ENCODE measurements at regions not wholly inside any gene's neighbourhood (a gene's known extent, or its start where the extent isn't known, plus 50 kb on each side); places are given as distances from the start of the nearest gene placed in this dataset.
"Not testable (repeated sequence)": the region's sequence is repeated elsewhere in the genome, so short reads cannot be mapped to it uniquely, and the experiment has no call there.

GRCh38 chr6:62819640-62820039 is 391.6 kb upstream of the FKBP1C start:
- intact Hi-C loops (cut with DNase I; ENCODE audit: low total_unique reads), result no loop called here
- 72 to 76% methylated on average over 2 of the region's 2 CpGs for WGBS, 2 donors
- no peak for DNase-seq
- Histone ChIP-seq H3K27ac (no peak overlapping the region), H3K9me3 (no peaks in the 10 kb centered on the region), H3K4me1 (no peaks in the 10 kb centered on the region), H3K27me3 (no peaks in the 10 kb centered on the region), H3K4me3 (no peak overlapping the region), H3K36me3 (ENCODE audit: low read depth, missing control alignments) (no peaks in the 10 kb centered on the region)
- TF ChIP-seq POLR2A (IDR thresholded peaks at IDR 0.05) (no peak), CTCF (IDR thresholded peaks at IDR 0.05) (no peak)

GRCh38 chr6:62808565-62809293 is 402.5 kb upstream of the FKBP1C start:
- H3K4me3 ChIP-seq, result no peak overlapping the region
- 64 to 69% methylated on average over 1 of the region's 1 CpG for WGBS, 2 donors
- H3K4me1 ChIP-seq, result no peaks in the 10 kb centered on the region
- H3K36me3 ChIP-seq (ENCODE audit: low read depth, missing control alignments), result no peaks in the 10 kb centered on the region
- no peak for TF ChIP-seq POLR2A (IDR thresholded peaks at IDR 0.05)
- no peaks in the 10 kb centered on the region for H3K9me3 ChIP-seq
- no peak for DNase-seq
- no peak overlapping the region for H3K27ac ChIP-seq
- H3K27me3 ChIP-seq, result no peaks in the 10 kb centered on the region
- intact Hi-C loops (cut with DNase I; ENCODE audit: low total_unique reads), result no loop called here

GRCh38 chr6:62805431-62805830 is 405.8 kb upstream of the FKBP1C start:
- no peak for DNase-seq
- intact Hi-C loops (cut with DNase I; ENCODE audit: low total_unique reads), result no loop called here
- H3K27me3 ChIP-seq, result no peaks in the 10 kb centered on the region
- TF ChIP-seq CTCF (IDR thresholded peaks at IDR 0.05), result no peak
- TF ChIP-seq POLR2A (IDR thresholded peaks at IDR 0.05), result no peak
- H3K4me3 ChIP-seq, result no peak overlapping the region
- H3K27ac ChIP-seq, result no peak overlapping the region
- H3K36me3 ChIP-seq (ENCODE audit: low read depth, missing control alignments), result no peaks in the 10 kb centered on the region
- no peaks in the 10 kb centered on the region for H3K4me1 ChIP-seq
- WGBS, 2 donors, result 53 to 62% methylated on average over 4 of the region's 4 CpGs
- no peaks in the 10 kb centered on the region for H3K9me3 ChIP-seq

GRCh38 chr6:62803094-62803493 is 408.2 kb upstream of the FKBP1C start:
- Histone ChIP-seq H3K27me3 (no peaks in the 10 kb centered on the region), H3K4me3 (no peak overlapping the region), H3K9me3 (no peaks in the 10 kb centered on the region), H3K4me1 (no peaks in the 10 kb centered on the region), H3K27ac (no peak overlapping the region), H3K36me3 (ENCODE audit: low read depth, missing control alignments) (no peaks in the 10 kb centered on the region)
- no peak for DNase-seq
- intact Hi-C loops (cut with DNase I; ENCODE audit: low total_unique reads), result no loop called here
- 69 to 86% methylated on average over 7 of the region's 7 CpGs for WGBS, 2 donors
- TF ChIP-seq POLR2A (IDR thresholded peaks at IDR 0.05) (no peak), CTCF (IDR thresholded peaks at IDR 0.05) (no peak)

GRCh38 chr6:62797190-62797589 is 414.1 kb upstream of the FKBP1C start:
- Histone ChIP-seq H3K4me1 (no peaks in the 10 kb centered on the region), H3K27ac (no peak overlapping the region), H3K4me3 (no peak overlapping the region), H3K9me3 (no peaks in the 10 kb centered on the region), H3K36me3 (ENCODE audit: low read depth, missing control alignments) (no peaks in the 10 kb centered on the region), H3K27me3 (no peaks in the 10 kb centered on the region)
- DNase-seq, result no peak
- TF ChIP-seq POLR2A (IDR thresholded peaks at IDR 0.05), result no peak
- 53 to 58% methylated on average over 4 of the region's 4 CpGs for WGBS, 2 donors
- intact Hi-C loops (cut with DNase I; ENCODE audit: low total_unique reads), result no loop called here

- Histone ChIP-seq H3K4me3 (no peak overlapping the region), H3K36me3 (ENCODE audit: low read depth, missing control alignments) (no peaks in the 10 kb centered on the region), H3K27ac (no peak overlapping the region), H3K27me3 (no peaks in the 10 kb centered on the region), H3K4me1 (no peaks in the 10 kb centered on the region), H3K9me3 (no peaks in the 10 kb centered on the region)
- no peak for DNase-seq
- no peak for TF ChIP-seq POLR2A (IDR thresholded peaks at IDR 0.05)
- peak in 2 of 3 experiments; percentile 11 to 49 for TF ChIP-seq CTCF (IDR thresholded peaks at IDR 0.05)
- intact Hi-C loops (cut with DNase I; ENCODE audit: low total_unique reads), result no loop called here
- 46 to 51% methylated on average over 5 of the region's 5 CpGs for whole genome bisulfite sequencing, 2 donors
These were observed 435.7 kb upstream of the FKBP1C start for GRCh38 chr6:62775427-62776022.

- H3K9me3 ChIP-seq; H3K27me3 ChIP-seq; H3K4me1 ChIP-seq; DNase-seq; H3K4me3 ChIP-seq; H3K27ac ChIP-seq; intact Hi-C loops (cut with DNase I; ENCODE audit: low total_unique reads); H3K36me3 ChIP-seq (ENCODE audit: low read depth, missing control alignments): not testable (repeated sequence)
- 79 to 87% methylated on average over 5 of the region's 5 CpGs for WGBS, 2 donors
These were observed 445.1 kb upstream of the FKBP1C start for GRCh38 chr6:62766174-62766573.
